ENCODE measurements at regions not wholly inside any gene's neighbourhood (a gene's known extent, or its start where the extent isn't known, plus 50 kb on each side); places are given as distances from the start of the nearest gene placed in this dataset.

DNA sequence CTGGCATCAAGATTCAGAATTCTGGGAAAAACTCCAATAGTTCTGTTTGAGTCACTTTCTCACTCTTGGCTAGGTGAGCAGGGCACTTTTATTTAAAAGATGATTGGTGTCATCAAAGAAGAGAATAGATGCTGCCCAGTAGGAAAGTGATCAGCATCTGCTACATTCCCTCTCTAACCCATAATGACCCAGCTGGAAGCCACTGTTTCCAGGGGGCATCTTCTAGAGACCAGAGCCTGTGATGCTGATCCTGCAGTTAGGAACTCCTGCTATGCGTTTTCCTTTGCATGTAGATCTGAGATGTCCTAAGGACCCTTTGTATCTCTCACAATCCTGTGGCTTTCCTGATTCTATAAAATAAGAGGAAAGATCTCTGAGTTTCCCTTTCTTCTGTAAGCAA is 79.9 kb upstream of the TMTC1 start:
- Histone ChIP-seq H3K4me3 (ENCODE audit: low read length, poor library complexity, severe bottlenecking) (no peak overlapping the region), H3K9ac (ENCODE audit: low read depth, low read length, poor library complexity, severe bottlenecking) (no peak overlapping the region), H3K9me3 (ENCODE audit: insufficient read depth, low read depth, low read length) (no peaks in the 10 kb centered on the region), H3K4me1 (ENCODE audit: insufficient read depth, low read length, poor library complexity, severe bottlenecking) (no peaks in the 10 kb centered on the region), H3K79me2 (ENCODE audit: insufficient read depth, low read length) (no peaks in the 10 kb centered on the region), H3K9me2 (replicated peaks; ENCODE audit: low read depth, low read length) (no peaks in the 10 kb centered on the region), H3K4me2 (ENCODE audit: low read depth, low read length, poor library complexity, severe bottlenecking) (no peak overlapping the region), H3K36me3 (ENCODE audit: insufficient read depth, low read length) (no peaks in the 10 kb centered on the region), H3F3A (ENCODE audit: low read depth) (no peaks in the 10 kb centered on the region), H3K27me3 (ENCODE audit: insufficient read depth, low read length, poor library complexity, severe bottlenecking) (no peaks in the 10 kb centered on the region), H2AFZ (ENCODE audit: low read length) (no peak overlapping the region), H4K20me1 (ENCODE audit: insufficient read depth, low read length, poor library complexity, severe bottlenecking) (no peaks in the 10 kb centered on the region)
- TF ChIP-seq, protein P1, sequence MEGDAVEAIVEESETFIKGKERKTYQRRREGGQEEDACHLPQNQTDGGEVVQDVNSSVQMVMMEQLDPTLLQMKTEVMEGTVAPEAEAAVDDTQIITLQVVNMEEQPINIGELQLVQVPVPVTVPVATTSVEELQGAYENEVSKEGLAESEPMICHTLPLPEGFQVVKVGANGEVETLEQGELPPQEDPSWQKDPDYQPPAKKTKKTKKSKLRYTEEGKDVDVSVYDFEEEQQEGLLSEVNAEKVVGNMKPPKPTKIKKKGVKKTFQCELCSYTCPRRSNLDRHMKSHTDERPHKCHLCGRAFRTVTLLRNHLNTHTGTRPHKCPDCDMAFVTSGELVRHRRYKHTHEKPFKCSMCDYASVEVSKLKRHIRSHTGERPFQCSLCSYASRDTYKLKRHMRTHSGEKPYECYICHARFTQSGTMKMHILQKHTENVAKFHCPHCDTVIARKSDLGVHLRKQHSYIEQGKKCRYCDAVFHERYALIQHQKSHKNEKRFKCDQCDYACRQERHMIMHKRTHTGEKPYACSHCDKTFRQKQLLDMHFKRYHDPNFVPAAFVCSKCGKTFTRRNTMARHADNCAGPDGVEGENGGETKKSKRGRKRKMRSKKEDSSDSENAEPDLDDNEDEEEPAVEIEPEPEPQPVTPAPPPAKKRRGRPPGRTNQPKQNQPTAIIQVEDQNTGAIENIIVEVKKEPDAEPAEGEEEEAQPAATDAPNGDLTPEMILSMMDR (conservative IDR thresholded peaks at IDR 0.05; ENCODE audit: low read length) = no peak
- no peak for TF ChIP-seq EZH2phosphoT487 (IDR thresholded peaks at IDR 0.05; ENCODE audit: borderline replicate concordance)

DNA sequence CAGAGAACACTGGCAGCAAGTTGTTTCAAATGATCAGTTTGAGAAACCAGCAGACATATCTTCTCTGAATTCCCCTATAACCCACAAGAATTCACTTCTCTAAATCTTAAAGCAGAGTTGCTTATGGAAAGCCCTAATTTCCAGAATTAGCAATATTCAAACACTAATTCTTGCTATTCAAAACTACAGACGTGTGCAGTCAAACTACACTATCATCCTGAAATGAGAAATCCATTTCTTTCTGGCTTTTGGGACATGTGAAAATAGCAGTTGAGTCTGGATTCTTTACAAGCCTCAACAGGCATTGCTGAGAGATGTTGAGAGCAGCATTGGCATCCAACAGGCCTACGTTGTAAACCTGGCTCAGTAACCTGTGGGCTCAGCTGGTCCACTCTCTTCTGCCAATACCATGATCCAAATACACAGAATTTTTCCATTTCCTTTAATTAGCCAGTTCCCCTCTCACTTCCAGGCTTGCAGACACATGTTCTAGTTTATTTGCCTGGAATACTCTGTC is 74.6 kb upstream of the TMTC1 start:
- no peaks in the 10 kb centered on the region for H3K36me3 ChIP-seq (ENCODE audit: insufficient read depth, low read length)
- no peaks in the 10 kb centered on the region for H3K9me2 ChIP-seq (replicated peaks; ENCODE audit: low read depth, low read length)
- H3K9me3 ChIP-seq (ENCODE audit: insufficient read depth, low read depth, low read length) = no peaks in the 10 kb centered on the region
- no peak overlapping the region for H3K9ac ChIP-seq (ENCODE audit: low read depth, low read length, poor library complexity, severe bottlenecking)
- H3K79me2 ChIP-seq (ENCODE audit: insufficient read depth, low read length) = no peaks in the 10 kb centered on the region
- H3K4me2 ChIP-seq (ENCODE audit: low read depth, low read length, poor library complexity, severe bottlenecking) = no peak overlapping the region
- TF ChIP-seq, protein P1 (conservative IDR thresholded peaks at IDR 0.05; ENCODE audit: low read length) = no peak
- TF ChIP-seq EZH2phosphoT487 (IDR thresholded peaks at IDR 0.05; ENCODE audit: borderline replicate concordance) = no peak
- H3K4me3 ChIP-seq (ENCODE audit: low read length, poor library complexity, severe bottlenecking) = no peak overlapping the region
- no peaks in the 10 kb centered on the region for H3K27me3 ChIP-seq (ENCODE audit: insufficient read depth, low read length, poor library complexity, severe bottlenecking)
- no peaks in the 10 kb centered on the region for H3F3A ChIP-seq (ENCODE audit: low read depth)
- H4K20me1 ChIP-seq (ENCODE audit: insufficient read depth, low read length, poor library complexity, severe bottlenecking) = no peaks in the 10 kb centered on the region
- no peaks in the 10 kb centered on the region for H3K4me1 ChIP-seq (ENCODE audit: insufficient read depth, low read length, poor library complexity, severe bottlenecking)
- no peak overlapping the region for H2AFZ ChIP-seq (ENCODE audit: low read length)

DNA sequence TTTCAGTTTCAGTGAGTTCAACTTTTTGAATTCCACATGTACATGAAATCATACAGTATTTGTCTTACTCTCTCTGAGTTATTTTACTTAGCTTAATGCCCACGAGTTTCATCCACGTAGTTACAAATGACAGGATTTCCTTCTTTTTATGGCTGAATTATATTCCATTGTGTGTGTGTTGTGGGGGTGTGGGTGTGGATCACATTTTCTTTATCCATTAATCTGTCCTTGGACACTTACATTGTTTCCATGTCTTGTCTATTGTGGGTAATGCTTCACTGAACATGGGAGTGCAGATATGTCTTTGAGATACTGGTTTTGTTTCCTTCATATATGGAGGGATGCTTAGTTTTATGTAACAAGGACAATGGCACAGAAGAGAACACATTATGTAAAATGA is 63.5 kb upstream of the TMTC1 start:
- Histone ChIP-seq H3K9me3 (ENCODE audit: insufficient read depth, low read depth, low read length) (no peaks in the 10 kb centered on the region), H3K4me2 (ENCODE audit: low read depth, low read length, poor library complexity, severe bottlenecking) (no peak overlapping the region), H3K36me3 (ENCODE audit: insufficient read depth, low read length) (no peaks in the 10 kb centered on the region), H3K9me2 (replicated peaks; ENCODE audit: low read depth, low read length) (no peaks in the 10 kb centered on the region), H4K20me1 (ENCODE audit: insufficient read depth, low read length, poor library complexity, severe bottlenecking) (no peaks in the 10 kb centered on the region), H3K9ac (ENCODE audit: low read depth, low read length, poor library complexity, severe bottlenecking) (no peak overlapping the region), H3K79me2 (ENCODE audit: insufficient read depth, low read length) (no peaks in the 10 kb centered on the region), H2AFZ (ENCODE audit: low read length) (no peak overlapping the region), H3K4me1 (ENCODE audit: insufficient read depth, low read length, poor library complexity, severe bottlenecking) (no peaks in the 10 kb centered on the region), H3K27me3 (ENCODE audit: insufficient read depth, low read length, poor library complexity, severe bottlenecking) (no peaks in the 10 kb centered on the region), H3K4me3 (ENCODE audit: low read length, poor library complexity, severe bottlenecking) (no peak overlapping the region), H3F3A (ENCODE audit: low read depth) (no peaks in the 10 kb centered on the region)
- no peak for TF ChIP-seq EZH2phosphoT487 (IDR thresholded peaks at IDR 0.05; ENCODE audit: borderline replicate concordance)
- TF ChIP-seq, protein P1 (conservative IDR thresholded peaks at IDR 0.05; ENCODE audit: low read length) = no peak

All from Loucy (cell line).